ENCODE measurements at regions not wholly inside any gene's neighbourhood (a gene's known extent, or its start where the extent isn't known, plus 50 kb on each side); places are given as distances from the start of the nearest gene placed in this dataset.

GRCh38 chr18:40877096-40877495 is 1077.9 kb upstream of the PIK3C3 start:
- no peaks in the 10 kb centered on the region for H3K36me3 Mint-ChIP-seq (ENCODE audit: low read depth)

GRCh38 chr18:40875101-40875615 is 1079.9 kb upstream of the PIK3C3 start:
- Mint-ChIP-seq H3K27me3 (ENCODE audit: low read depth) (no peaks in the 10 kb centered on the region), H3K36me3 (ENCODE audit: low read depth) (no peaks in the 10 kb centered on the region), H3K4me3 (no peak overlapping the region), H3K27ac (no peak overlapping the region), H3K4me1 (ENCODE audit: low read depth) (no peaks in the 10 kb centered on the region), H3K9me3 (peaks cover 4% of the 10 kb centered on the region)

More at GRCh38 chr18:40877096-40877495, 1077.9 kb upstream of the PIK3C3 start:
- no peaks in the 10 kb centered on the region for H3K27me3 Mint-ChIP-seq (ENCODE audit: low read depth)
- H3K27ac Mint-ChIP-seq = no peak overlapping the region
- no peak overlapping the region for H3K4me3 Mint-ChIP-seq
- H3K4me1 Mint-ChIP-seq (ENCODE audit: low read depth) = no peaks in the 10 kb centered on the region
- H3K9me3 Mint-ChIP-seq = peaks cover 4% of the 10 kb centered on the region

- H3K9me3 Mint-ChIP-seq = peaks cover 1% of the 10 kb centered on the region
- no peaks in the 10 kb centered on the region for H3K4me1 Mint-ChIP-seq (ENCODE audit: low read depth)
- H3K27ac Mint-ChIP-seq = no peak overlapping the region
- H3K27me3 Mint-ChIP-seq (ENCODE audit: low read depth) = no peaks in the 10 kb centered on the region
- H3K4me3 Mint-ChIP-seq = no peak overlapping the region
- H3K36me3 Mint-ChIP-seq (ENCODE audit: low read depth) = no peaks in the 10 kb centered on the region
Observed at GRCh38 chr18:40874233-40874632, 1080.8 kb upstream of the PIK3C3 start.

- Mint-ChIP-seq H3K4me3 (no peak overlapping the region), H3K27ac (no peak overlapping the region), H3K27me3 (ENCODE audit: low read depth) (no peaks in the 10 kb centered on the region), H3K4me1 (ENCODE audit: low read depth) (no peaks in the 10 kb centered on the region), H3K9me3 (peaks cover 11% of the 10 kb centered on the region), H3K36me3 (ENCODE audit: low read depth) (no peaks in the 10 kb centered on the region)
Observed at GRCh38 chr18:40868110-40868858, 1086.8 kb upstream of the PIK3C3 start.

GRCh38 chr18:40867459-40867858 is 1087.6 kb upstream of the PIK3C3 start:
- Mint-ChIP-seq H3K4me3 (no peak overlapping the region), H3K4me1 (ENCODE audit: low read depth) (no peaks in the 10 kb centered on the region), H3K27me3 (ENCODE audit: low read depth) (no peaks in the 10 kb centered on the region), H3K9me3 (peaks cover 12% of the 10 kb centered on the region), H3K27ac (no peak overlapping the region), H3K36me3 (ENCODE audit: low read depth) (no peaks in the 10 kb centered on the region)

GRCh38 chr18:40866968-40867367 is 1088.1 kb upstream of the PIK3C3 start:
- no peak overlapping the region for H3K27ac Mint-ChIP-seq
- no peak overlapping the region for H3K4me3 Mint-ChIP-seq
- H3K27me3 Mint-ChIP-seq (ENCODE audit: low read depth) = no peaks in the 10 kb centered on the region
- H3K4me1 Mint-ChIP-seq (ENCODE audit: low read depth) = no peaks in the 10 kb centered on the region
- H3K36me3 Mint-ChIP-seq (ENCODE audit: low read depth) = no peaks in the 10 kb centered on the region
- peaks cover 13% of the 10 kb centered on the region for H3K9me3 Mint-ChIP-seq

- Mint-ChIP-seq H3K9me3 (peaks cover 16% of the 10 kb centered on the region), H3K4me3 (no peak overlapping the region), H3K27me3 (ENCODE audit: low read depth) (no peaks in the 10 kb centered on the region), H3K4me1 (ENCODE audit: low read depth) (no peaks in the 10 kb centered on the region), H3K27ac (no peak overlapping the region), H3K36me3 (ENCODE audit: low read depth) (no peaks in the 10 kb centered on the region)
Observed at GRCh38 chr18:40866013-40866645, 1088.9 kb upstream of the PIK3C3 start.

- no peaks in the 10 kb centered on the region for H3K27me3 Mint-ChIP-seq (ENCODE audit: low read depth)
- H3K9me3 Mint-ChIP-seq = peaks cover 16% of the 10 kb centered on the region
- H3K4me1 Mint-ChIP-seq (ENCODE audit: low read depth) = no peaks in the 10 kb centered on the region
- no peak overlapping the region for H3K27ac Mint-ChIP-seq
- H3K4me3 Mint-ChIP-seq = no peak overlapping the region
- H3K36me3 Mint-ChIP-seq (ENCODE audit: low read depth) = no peaks in the 10 kb centered on the region
Observed at GRCh38 chr18:40864846-40865245, 1090.2 kb upstream of the PIK3C3 start.

- H3K9me3 Mint-ChIP-seq = peaks cover 16% of the 10 kb centered on the region
- no peaks in the 10 kb centered on the region for H3K4me1 Mint-ChIP-seq (ENCODE audit: low read depth)
- no peaks in the 10 kb centered on the region for H3K36me3 Mint-ChIP-seq (ENCODE audit: low read depth)
- H3K27me3 Mint-ChIP-seq (ENCODE audit: low read depth) = no peaks in the 10 kb centered on the region
- no peak overlapping the region for H3K4me3 Mint-ChIP-seq
- H3K27ac Mint-ChIP-seq = no peak overlapping the region
Observed at GRCh38 chr18:40863801-40864200, 1091.2 kb upstream of the PIK3C3 start.

GRCh38 chr18:40860189-40860588 is 1094.8 kb upstream of the PIK3C3 start:
- H3K4me1 Mint-ChIP-seq (ENCODE audit: low read depth) = no peaks in the 10 kb centered on the region
- H3K9me3 Mint-ChIP-seq = peaks cover 24% of the 10 kb centered on the region
- H3K27me3 Mint-ChIP-seq (ENCODE audit: low read depth) = no peaks in the 10 kb centered on the region
- no peak overlapping the region for H3K4me3 Mint-ChIP-seq
- no peaks in the 10 kb centered on the region for H3K36me3 Mint-ChIP-seq (ENCODE audit: low read depth)
- no peak overlapping the region for H3K27ac Mint-ChIP-seq

- H3K27me3 Mint-ChIP-seq (ENCODE audit: low read depth) = no peaks in the 10 kb centered on the region
- no peaks in the 10 kb centered on the region for H3K36me3 Mint-ChIP-seq (ENCODE audit: low read depth)
- H3K9me3 Mint-ChIP-seq = peaks cover 13% of the 10 kb centered on the region
- H3K4me3 Mint-ChIP-seq = no peak overlapping the region
- no peaks in the 10 kb centered on the region for H3K4me1 Mint-ChIP-seq (ENCODE audit: low read depth)
- H3K27ac Mint-ChIP-seq = no peak overlapping the region
Observed at GRCh38 chr18:40855661-40856060, 1099.4 kb upstream of the PIK3C3 start.

GRCh38 chr18:40852406-40852805 is 1102.6 kb upstream of the PIK3C3 start:
- Mint-ChIP-seq H3K36me3 (ENCODE audit: low read depth) (no peaks in the 10 kb centered on the region), H3K9me3 (peaks cover 21% of the 10 kb centered on the region), H3K27ac (no peak overlapping the region), H3K4me1 (ENCODE audit: low read depth) (no peaks in the 10 kb centered on the region), H3K4me3 (no peak overlapping the region), H3K27me3 (ENCODE audit: low read depth) (no peaks in the 10 kb centered on the region)

- H3K36me3 Mint-ChIP-seq (ENCODE audit: low read depth) = no peaks in the 10 kb centered on the region
- H3K4me3 Mint-ChIP-seq = no peak overlapping the region
- H3K4me1 Mint-ChIP-seq (ENCODE audit: low read depth) = no peaks in the 10 kb centered on the region
- no peak overlapping the region for H3K27ac Mint-ChIP-seq
- H3K9me3 Mint-ChIP-seq = peaks cover 17% of the 10 kb centered on the region
- H3K27me3 Mint-ChIP-seq (ENCODE audit: low read depth) = no peaks in the 10 kb centered on the region
Observed at GRCh38 chr18:40851014-40851429, 1104.0 kb upstream of the PIK3C3 start.

GRCh38 chr18:40849886-40850285 is 1105.1 kb upstream of the PIK3C3 start:
- no peak overlapping the region for H3K27ac Mint-ChIP-seq

GRCh38 chr18:40841467-40841866 is 1113.6 kb upstream of the PIK3C3 start:
- Mint-ChIP-seq H3K27ac (no peak overlapping the region), H3K27me3 (ENCODE audit: low read depth) (no peaks in the 10 kb centered on the region), H3K9me3 (peaks cover 17% of the 10 kb centered on the region), H3K36me3 (ENCODE audit: low read depth) (no peaks in the 10 kb centered on the region), H3K4me3 (no peak overlapping the region), H3K4me1 (ENCODE audit: low read depth) (no peaks in the 10 kb centered on the region)

More at GRCh38 chr18:40849886-40850285, 1105.1 kb upstream of the PIK3C3 start:
- H3K27me3 Mint-ChIP-seq (ENCODE audit: low read depth) = no peaks in the 10 kb centered on the region
- no peaks in the 10 kb centered on the region for H3K4me1 Mint-ChIP-seq (ENCODE audit: low read depth)
- peaks cover 13% of the 10 kb centered on the region for H3K9me3 Mint-ChIP-seq
- no peaks in the 10 kb centered on the region for H3K36me3 Mint-ChIP-seq (ENCODE audit: low read depth)
- H3K4me3 Mint-ChIP-seq = no peak overlapping the region

All from T-helper 1 cell treated with Interleukin-12 subunit alpha and Interleukin-12 subunit beta and Interleukin-4 antibody, amounts not matched to agents 30 μg/mL and 1 μg/mL, for 36 hours (primary cell).